Lower leg skin (tissue), 4 donors: ENCODE measurements at regions not wholly inside any gene's neighbourhood (a gene's known extent, or its start where the extent isn't known, plus 50 kb on each side); places are given as distances from the start of the nearest gene placed in this dataset.
"Not testable (repeated sequence)": the region's sequence is repeated elsewhere in the genome, so short reads cannot be mapped to it uniquely, and the experiment has no call there.

Experiments used
- DNase-seq, 2 donors: peaks; one replicate each; pipeline ENCODE4 v3.0.0-alpha.2; 2019; ENCODE audit warnings: low spot score in 2 of 2
- H3K4me3 ChIP-seq: fragments of 200-600 bp; sonication (generic); 2 replicates; pipeline ENCODE4 v1.5.1; 2017; ENCODE audit warnings: mild to moderate bottlenecking, low read depth; ENCODE audit not compliant: poor library complexity, severe bottlenecking
- POLR2A ChIP-seq, 2 donors: fragments of 450-650 bp; IDR thresholded peaks; one replicate each; pipeline ENCODE4 v1.6.1; 2016 to 2017; ENCODE audit warnings: antibody characterized with exemption in 2 of 2, mild to moderate bottlenecking in 1 of 2, moderate library complexity in 1 of 2
- WGBS, 2 donors: methylation state at CpG; one replicate each; pipeline ENCODE4 v1.1.5; 2018; 5-methylcytosine and 5-hydroxymethylcytosine counted together
- intact Hi-C: fragments of 100-400 bp; cut with DNase I; formaldehyde crosslinking; loops from one replicate; pipeline ENCODE4 v1.15.0; 2023; ENCODE audit warnings: low total_unique reads
- TF ChIP-seq, protein P1 (sequence below), 3 donors: fragments of 450-650 bp; IDR thresholded peaks; one replicate each; pipeline ENCODE4 v1.5.1; 2016; ENCODE audit warnings: antibody characterized with exemption in 3 of 3, mild to moderate bottlenecking in 3 of 3, moderate library complexity in 2 of 3

DNA sequence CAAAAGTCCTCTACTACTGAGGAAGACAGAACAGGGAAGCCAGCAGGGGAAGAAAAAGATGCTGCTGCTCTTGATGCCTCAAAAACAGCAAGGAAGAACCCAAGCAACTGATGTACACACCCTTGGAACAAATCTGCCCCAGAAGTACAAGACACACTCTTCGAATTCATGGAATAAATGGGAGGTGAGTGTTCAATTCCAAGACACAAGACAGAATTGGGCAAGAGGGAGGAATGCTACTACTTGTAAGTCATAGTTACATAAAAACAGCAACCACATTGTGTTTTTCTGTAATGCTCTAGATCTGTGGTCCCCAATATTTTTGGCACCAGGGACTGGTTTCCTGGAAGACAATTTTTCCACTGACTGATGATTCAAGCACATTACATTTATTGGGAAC, 58.0 kb upstream of the H2AZ1 start:
- WGBS, 2 donors, result 35 to 41% methylated on average over 1 of the region's 1 CpG
- intact Hi-C loops, result no loop called here
- DNase-seq, result no peak
- TF ChIP-seq, protein P1, sequence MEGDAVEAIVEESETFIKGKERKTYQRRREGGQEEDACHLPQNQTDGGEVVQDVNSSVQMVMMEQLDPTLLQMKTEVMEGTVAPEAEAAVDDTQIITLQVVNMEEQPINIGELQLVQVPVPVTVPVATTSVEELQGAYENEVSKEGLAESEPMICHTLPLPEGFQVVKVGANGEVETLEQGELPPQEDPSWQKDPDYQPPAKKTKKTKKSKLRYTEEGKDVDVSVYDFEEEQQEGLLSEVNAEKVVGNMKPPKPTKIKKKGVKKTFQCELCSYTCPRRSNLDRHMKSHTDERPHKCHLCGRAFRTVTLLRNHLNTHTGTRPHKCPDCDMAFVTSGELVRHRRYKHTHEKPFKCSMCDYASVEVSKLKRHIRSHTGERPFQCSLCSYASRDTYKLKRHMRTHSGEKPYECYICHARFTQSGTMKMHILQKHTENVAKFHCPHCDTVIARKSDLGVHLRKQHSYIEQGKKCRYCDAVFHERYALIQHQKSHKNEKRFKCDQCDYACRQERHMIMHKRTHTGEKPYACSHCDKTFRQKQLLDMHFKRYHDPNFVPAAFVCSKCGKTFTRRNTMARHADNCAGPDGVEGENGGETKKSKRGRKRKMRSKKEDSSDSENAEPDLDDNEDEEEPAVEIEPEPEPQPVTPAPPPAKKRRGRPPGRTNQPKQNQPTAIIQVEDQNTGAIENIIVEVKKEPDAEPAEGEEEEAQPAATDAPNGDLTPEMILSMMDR (IDR thresholded peaks at IDR 0.05), result no peak
- TF ChIP-seq POLR2A (IDR thresholded peaks at IDR 0.05), result no peak
- H3K4me3 ChIP-seq, result no peak overlapping the region

DNA sequence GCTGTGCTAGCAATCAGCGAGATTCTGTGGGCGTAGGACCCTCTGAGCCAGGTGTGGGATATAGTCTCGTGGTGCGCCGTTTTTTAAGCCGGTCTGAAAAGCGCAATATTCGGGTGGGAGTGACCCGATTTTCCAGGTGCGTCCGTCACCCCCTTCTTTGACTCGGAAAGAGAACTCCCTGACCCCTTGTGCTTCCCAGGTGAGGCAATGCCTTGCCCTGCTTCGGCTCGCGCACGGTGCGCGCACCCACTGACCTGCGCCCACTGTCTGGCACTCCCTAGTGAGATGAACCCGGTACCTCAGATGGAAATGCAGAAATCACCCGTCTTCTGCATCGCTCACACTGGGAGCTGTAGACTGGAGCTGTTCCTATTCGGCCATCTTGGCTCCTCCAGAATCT, 56.1 kb upstream of the H2AZ1 start:
- intact Hi-C loops, H3K4me3 ChIP-seq, DNase-seq: not testable (repeated sequence)
- WGBS, 2 donors, result 98% methylated on average over 14 to 15 of the region's 23 CpGs
